Fibroblast of pulmonary artery (primary cell): ENCODE measurements at regions not wholly inside any gene's neighbourhood (a gene's known extent, or its start where the extent isn't known, plus 50 kb on each side); places are given as distances from the start of the nearest gene placed in this dataset.

Experiments used
- DNase-seq: peaks from one replicate; pipeline ENCODE4 v3.0.0-alpha.2; 2010; ENCODE audit warnings: low read depth
- H3K4me3 ChIP-seq: replicated peaks from 2 replicates; pipeline ENCODE4 v1.5.1; 2011; ENCODE audit warnings: low read depth, mild to moderate bottlenecking, control low read depth, low read length, moderate library complexity
- TF ChIP-seq, protein P1 (sequence below): IDR thresholded peaks from 2 replicates; pipeline ENCODE4 v1.5.1; 2011; ENCODE audit warnings: mild to moderate bottlenecking, control low read depth, low read length, inconsistent platforms; ENCODE audit errors: missing control alignments

GRCh38 chr18:66990909-66991308 lies 387.0 kb upstream of the CDH19 start:
- no peak for DNase-seq
- H3K4me3 ChIP-seq = no peak overlapping the region
- TF ChIP-seq, protein P1, sequence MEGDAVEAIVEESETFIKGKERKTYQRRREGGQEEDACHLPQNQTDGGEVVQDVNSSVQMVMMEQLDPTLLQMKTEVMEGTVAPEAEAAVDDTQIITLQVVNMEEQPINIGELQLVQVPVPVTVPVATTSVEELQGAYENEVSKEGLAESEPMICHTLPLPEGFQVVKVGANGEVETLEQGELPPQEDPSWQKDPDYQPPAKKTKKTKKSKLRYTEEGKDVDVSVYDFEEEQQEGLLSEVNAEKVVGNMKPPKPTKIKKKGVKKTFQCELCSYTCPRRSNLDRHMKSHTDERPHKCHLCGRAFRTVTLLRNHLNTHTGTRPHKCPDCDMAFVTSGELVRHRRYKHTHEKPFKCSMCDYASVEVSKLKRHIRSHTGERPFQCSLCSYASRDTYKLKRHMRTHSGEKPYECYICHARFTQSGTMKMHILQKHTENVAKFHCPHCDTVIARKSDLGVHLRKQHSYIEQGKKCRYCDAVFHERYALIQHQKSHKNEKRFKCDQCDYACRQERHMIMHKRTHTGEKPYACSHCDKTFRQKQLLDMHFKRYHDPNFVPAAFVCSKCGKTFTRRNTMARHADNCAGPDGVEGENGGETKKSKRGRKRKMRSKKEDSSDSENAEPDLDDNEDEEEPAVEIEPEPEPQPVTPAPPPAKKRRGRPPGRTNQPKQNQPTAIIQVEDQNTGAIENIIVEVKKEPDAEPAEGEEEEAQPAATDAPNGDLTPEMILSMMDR = no peak

DNA sequence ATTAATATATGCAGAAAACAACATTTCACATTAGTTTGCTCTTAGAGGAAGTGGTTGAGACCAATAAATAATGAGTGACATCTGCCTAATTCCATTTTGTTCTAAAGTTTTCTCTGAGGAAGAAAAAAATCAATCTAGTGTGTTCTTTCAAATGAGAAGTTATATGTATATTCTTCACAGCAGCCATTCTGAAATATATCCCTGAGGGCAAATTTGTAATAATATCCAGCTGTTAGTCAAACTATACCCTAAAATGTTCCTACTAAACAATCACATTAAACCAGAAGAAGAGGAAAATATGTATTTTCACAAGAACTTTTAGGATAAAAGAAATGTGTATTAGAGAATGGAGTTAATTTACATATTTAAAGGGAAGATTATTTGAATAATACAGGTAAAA lies 375.1 kb upstream of the CDH19 start:
- no peak for DNase-seq
- TF ChIP-seq, protein P1 = no peak
- H3K4me3 ChIP-seq = no peak overlapping the region

DNA sequence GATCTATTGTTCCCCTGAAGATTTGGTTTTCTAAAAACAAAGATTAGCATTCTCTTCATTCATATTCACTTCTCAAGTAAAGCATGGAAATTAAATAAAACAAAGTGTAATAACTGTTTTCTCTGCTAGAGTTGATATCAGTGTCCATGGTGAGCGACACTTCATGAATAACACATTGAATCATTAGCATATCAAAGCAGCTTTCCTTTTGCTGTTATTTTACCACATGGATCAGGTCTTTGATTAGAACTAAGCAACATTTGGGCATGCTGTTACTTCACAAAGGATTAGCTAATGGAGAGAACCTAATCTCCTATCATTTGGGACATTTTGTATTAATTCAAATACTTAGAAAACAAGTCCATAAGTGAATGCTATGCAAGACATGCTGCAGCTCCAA lies 368.8 kb upstream of the CDH19 start:
- no peak for DNase-seq
- TF ChIP-seq, protein P1 = no peak
- H3K4me3 ChIP-seq = no peak overlapping the region

- TF ChIP-seq, protein P1 = no peak
- H3K4me3 ChIP-seq = no peak overlapping the region
- DNase-seq = no peak
Observed at GRCh38 chr18:66971960-66972359, 368.1 kb upstream of the CDH19 start.

DNA sequence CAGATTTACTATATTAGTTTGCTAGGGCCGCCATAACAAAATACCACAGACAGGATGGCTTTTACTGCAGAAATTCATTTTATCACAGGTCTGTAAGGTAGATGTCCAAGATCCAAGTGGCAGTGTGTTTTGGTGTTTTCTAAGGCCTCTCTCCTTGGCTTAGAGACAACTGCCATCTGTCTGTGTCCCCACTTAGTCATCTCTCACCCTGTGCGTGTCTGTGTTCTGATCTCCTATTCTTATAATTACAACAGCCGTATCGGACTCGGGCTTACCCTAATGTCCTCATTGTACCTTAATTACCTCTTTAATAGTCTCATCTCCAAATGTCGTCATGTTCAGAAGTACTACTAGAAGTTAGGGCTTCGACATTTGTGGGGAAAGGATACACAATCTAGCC lies 362.3 kb upstream of the CDH19 start:
- DNase-seq = no peak
- TF ChIP-seq, protein P1 = no peak
- no peak overlapping the region for H3K4me3 ChIP-seq

DNA sequence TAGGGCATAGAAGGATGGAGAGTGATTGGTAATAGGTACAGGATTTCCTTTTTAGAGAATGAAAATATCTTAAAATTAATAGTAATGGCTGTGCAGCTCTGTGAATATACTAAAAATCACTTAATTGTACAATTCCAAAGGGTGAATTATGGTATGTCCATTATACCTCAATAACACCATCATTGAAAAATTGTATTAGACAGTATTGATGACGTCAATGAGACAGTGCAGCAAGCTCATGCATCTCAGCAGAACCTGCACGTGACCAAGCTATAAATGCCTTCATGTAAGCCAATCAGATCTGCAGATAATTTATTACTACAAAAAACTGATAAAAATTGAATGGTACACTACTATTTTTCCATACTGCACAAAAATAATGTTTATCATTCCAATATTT lies 354.4 kb upstream of the CDH19 start:
- no peak for DNase-seq
- TF ChIP-seq, protein P1 = no peak
- no peak overlapping the region for H3K4me3 ChIP-seq

GRCh38 chr18:66951750-66952149 lies 347.9 kb upstream of the CDH19 start:
- TF ChIP-seq, protein P1 = no peak
- H3K4me3 ChIP-seq = no peak overlapping the region
- DNase-seq = no peak
